ENCODE measurements at regions not wholly inside any gene's neighbourhood (a gene's known extent, or its start where the extent isn't known, plus 50 kb on each side); places are given as distances from the start of the nearest gene placed in this dataset.

- no peaks in the 10 kb centered on the region for H3K36me3 Mint-ChIP-seq (ENCODE audit: insufficient read depth, unreplicated experiment)
- no peak overlapping the region for H3K27ac Mint-ChIP-seq (ENCODE audit: unreplicated experiment)
- TF ChIP-seq, protein P1, sequence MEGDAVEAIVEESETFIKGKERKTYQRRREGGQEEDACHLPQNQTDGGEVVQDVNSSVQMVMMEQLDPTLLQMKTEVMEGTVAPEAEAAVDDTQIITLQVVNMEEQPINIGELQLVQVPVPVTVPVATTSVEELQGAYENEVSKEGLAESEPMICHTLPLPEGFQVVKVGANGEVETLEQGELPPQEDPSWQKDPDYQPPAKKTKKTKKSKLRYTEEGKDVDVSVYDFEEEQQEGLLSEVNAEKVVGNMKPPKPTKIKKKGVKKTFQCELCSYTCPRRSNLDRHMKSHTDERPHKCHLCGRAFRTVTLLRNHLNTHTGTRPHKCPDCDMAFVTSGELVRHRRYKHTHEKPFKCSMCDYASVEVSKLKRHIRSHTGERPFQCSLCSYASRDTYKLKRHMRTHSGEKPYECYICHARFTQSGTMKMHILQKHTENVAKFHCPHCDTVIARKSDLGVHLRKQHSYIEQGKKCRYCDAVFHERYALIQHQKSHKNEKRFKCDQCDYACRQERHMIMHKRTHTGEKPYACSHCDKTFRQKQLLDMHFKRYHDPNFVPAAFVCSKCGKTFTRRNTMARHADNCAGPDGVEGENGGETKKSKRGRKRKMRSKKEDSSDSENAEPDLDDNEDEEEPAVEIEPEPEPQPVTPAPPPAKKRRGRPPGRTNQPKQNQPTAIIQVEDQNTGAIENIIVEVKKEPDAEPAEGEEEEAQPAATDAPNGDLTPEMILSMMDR (IDR thresholded peaks at IDR 0.05; ENCODE audit: unreplicated experiment), result peak; percentile 25
- H3K27me3 Mint-ChIP-seq (ENCODE audit: unreplicated experiment), result no peaks in the 10 kb centered on the region
- CTCF ChIA-PET, result interaction anchor here (1.2 to 1.5 kb wide), 2 partner anchors 84 to 135 kb away, joined by 3 to 4 read pairs; no protein-coding TSS in a partner anchor
- DNase-seq, result peak; percentile 41
- intact Hi-C loops (cut with micrococcal nuclease; ENCODE audit: unreplicated experiment), result loop anchor here (1.0 to 10.0 kb wide), 4 partner anchors 140 to 714 kb away; no protein-coding TSS in a partner anchor
- no TSS peak for BruUV-seq (replicated peaks)
- H3K4me3 Mint-ChIP-seq (ENCODE audit: low read depth, unreplicated experiment), result no peak overlapping the region
- H3K4me1 Mint-ChIP-seq (ENCODE audit: low read depth, unreplicated experiment), result peaks cover 13% of the 10 kb centered on the region
- H3K9me3 Mint-ChIP-seq (ENCODE audit: low read depth, unreplicated experiment), result no peaks in the 10 kb centered on the region
These were observed 597.9 kb upstream of the ADAMTS5 start for GRCh38 chr21:27564684-27565301.

- DNase-seq, result no peak
- CTCF ChIA-PET, result no interaction called here
- Mint-ChIP-seq H3K27me3 (ENCODE audit: unreplicated experiment) (no peaks in the 10 kb centered on the region), H3K27ac (ENCODE audit: unreplicated experiment) (no peak overlapping the region), H3K4me3 (ENCODE audit: low read depth, unreplicated experiment) (no peak overlapping the region), H3K4me1 (ENCODE audit: low read depth, unreplicated experiment) (no peaks in the 10 kb centered on the region), H3K9me3 (ENCODE audit: low read depth, unreplicated experiment) (peaks cover 5% of the 10 kb centered on the region), H3K36me3 (ENCODE audit: insufficient read depth, unreplicated experiment) (no peaks in the 10 kb centered on the region)
- intact Hi-C loops (cut with micrococcal nuclease; ENCODE audit: unreplicated experiment), result loop anchor here (10.0 kb wide), 2 partner anchors 138 to 142 kb away; no protein-coding TSS in a partner anchor
- TF ChIP-seq, protein P1 (IDR thresholded peaks at IDR 0.05; ENCODE audit: unreplicated experiment), result no peak
- no TSS peak for BruUV-seq (replicated peaks)
These were observed 595.4 kb upstream of the ADAMTS5 start for GRCh38 chr21:27562303-27562702.

GRCh38 chr21:27561116-27561515 lies 594.2 kb upstream of the ADAMTS5 start:
- CTCF ChIA-PET, result no interaction called here
- intact Hi-C loops (cut with micrococcal nuclease; ENCODE audit: unreplicated experiment), result loop anchor here (10.0 kb wide), 2 partner anchors 136 to 144 kb away; no protein-coding TSS in a partner anchor
- no peaks in the 10 kb centered on the region for H3K4me1 Mint-ChIP-seq (ENCODE audit: low read depth, unreplicated experiment)

GRCh38 chr21:27557356-27557755 lies 590.5 kb upstream of the ADAMTS5 start:
- no peaks in the 10 kb centered on the region for H3K4me1 Mint-ChIP-seq (ENCODE audit: low read depth, unreplicated experiment)
- no peaks in the 10 kb centered on the region for H3K27me3 Mint-ChIP-seq (ENCODE audit: unreplicated experiment)
- no TSS peak for BruUV-seq (replicated peaks)

More at GRCh38 chr21:27561116-27561515, 594.2 kb upstream of the ADAMTS5 start:
- Mint-ChIP-seq H3K27me3 (ENCODE audit: unreplicated experiment) (no peaks in the 10 kb centered on the region), H3K4me3 (ENCODE audit: low read depth, unreplicated experiment) (no peak overlapping the region), H3K36me3 (ENCODE audit: insufficient read depth, unreplicated experiment) (no peaks in the 10 kb centered on the region), H3K27ac (ENCODE audit: unreplicated experiment) (no peak overlapping the region), H3K9me3 (ENCODE audit: low read depth, unreplicated experiment) (peaks cover 5% of the 10 kb centered on the region)
- DNase-seq, result no peak
- TF ChIP-seq, protein P1 (IDR thresholded peaks at IDR 0.05; ENCODE audit: unreplicated experiment), result no peak
- BruUV-seq (replicated peaks), result no TSS peak

More at GRCh38 chr21:27557356-27557755, 590.5 kb upstream of the ADAMTS5 start:
- intact Hi-C loops (cut with micrococcal nuclease; ENCODE audit: unreplicated experiment), result no loop called here
- no peak overlapping the region for H3K27ac Mint-ChIP-seq (ENCODE audit: unreplicated experiment)
- H3K9me3 Mint-ChIP-seq (ENCODE audit: low read depth, unreplicated experiment), result peaks cover 9% of the 10 kb centered on the region
- CTCF ChIA-PET, result no interaction called here
- H3K36me3 Mint-ChIP-seq (ENCODE audit: insufficient read depth, unreplicated experiment), result no peaks in the 10 kb centered on the region
- DNase-seq, result no peak
- TF ChIP-seq, protein P1 (IDR thresholded peaks at IDR 0.05; ENCODE audit: unreplicated experiment), result no peak
- no peak overlapping the region for H3K4me3 Mint-ChIP-seq (ENCODE audit: low read depth, unreplicated experiment)
